AG09309 (cell line): ENCODE measurements at regions not wholly inside any gene's neighbourhood (a gene's known extent, or its start where the extent isn't known, plus 50 kb on each side); places are given as distances from the start of the nearest gene placed in this dataset.

ENCODE experiments used
- DNase-seq: peaks from one replicate; pipeline ENCODE4 v3.0.0-alpha.2; 2010; ENCODE audit warnings: low read depth
- H3K4me3 ChIP-seq: 2 replicates; pipeline ENCODE4 v1.5.1; 2011; ENCODE audit warnings: mild to moderate bottlenecking, low read depth, low read length, moderate library complexity; ENCODE audit not compliant: control insufficient read depth
- CTCF ChIP-seq: IDR thresholded peaks from 2 replicates; pipeline ENCODE4 v1.5.1; 2011; ENCODE audit warnings: mild to moderate bottlenecking, low read depth, low read length, inconsistent platforms; ENCODE audit not compliant: insufficient read depth, control insufficient read depth; ENCODE audit errors: missing control alignments

GRCh38 chr9:117869712-117870111 is 165.5 kb downstream of the TLR4 start:
- H3K4me3 ChIP-seq: no peak overlapping the region
- TF ChIP-seq CTCF: no peak
- DNase-seq: no peak

- no peak for DNase-seq
- no peak overlapping the region for H3K4me3 ChIP-seq
- no peak for TF ChIP-seq CTCF
Observed at GRCh38 chr9:117873664-117874063, 169.5 kb downstream of the TLR4 start.

GRCh38 chr9:117875886-117876285 is 171.7 kb downstream of the TLR4 start:
- no peak overlapping the region for H3K4me3 ChIP-seq
- TF ChIP-seq CTCF: no peak
- no peak for DNase-seq

GRCh38 chr9:117882171-117882570 is 178.0 kb downstream of the TLR4 start:
- no peak for TF ChIP-seq CTCF
- H3K4me3 ChIP-seq: no peak overlapping the region
- DNase-seq: no peak

GRCh38 chr9:117886616-117887015 is 182.4 kb downstream of the TLR4 start:
- H3K4me3 ChIP-seq: no peak overlapping the region
- TF ChIP-seq CTCF: no peak

GRCh38 chr9:117887383-117887782 is 183.2 kb downstream of the TLR4 start:
- no peak for DNase-seq
- TF ChIP-seq CTCF: no peak
- no peak overlapping the region for H3K4me3 ChIP-seq

More at GRCh38 chr9:117886616-117887015, 182.4 kb downstream of the TLR4 start:
- DNase-seq: no peak

- no peak for DNase-seq
- no peak for TF ChIP-seq CTCF
Observed at GRCh38 chr9:117887941-117888340, 183.7 kb downstream of the TLR4 start.

More at GRCh38 chr9:117887941-117888340, 183.7 kb downstream of the TLR4 start:
- H3K4me3 ChIP-seq: no peak overlapping the region
